ENCODE measurements at regions not wholly inside any gene's neighbourhood (a gene's known extent, or its start where the extent isn't known, plus 50 kb on each side); places are given as distances from the start of the nearest gene placed in this dataset.
A peak's percentile ranks its signal among the peaks of the same experiment; 100 is the strongest.

- H3K36me3 Mint-ChIP-seq: no peaks in the 10 kb centered on the region
Observed at GRCh38 chr7:153152801-153153422, 393.4 kb downstream of the ACTR3B start.

GRCh38 chr7:153158149-153158548, 398.6 kb downstream of the ACTR3B start:
- Histone ChIP-seq H3F3A (ENCODE audit: low read depth) (peaks cover 20% of the 10 kb centered on the region), H3K27ac (no peak overlapping the region), H4K20me1 (ENCODE audit: low read depth) (no peaks in the 10 kb centered on the region), H3K4me1 (peaks cover 23% of the 10 kb centered on the region), H3K79me2 (ENCODE audit: low read depth) (no peaks in the 10 kb centered on the region), H3K9me3 (ENCODE audit: low read depth) (no peaks in the 10 kb centered on the region), H2AFZ (replicated peaks) (peak overlapping the region; percentile 36), H3K9ac (no peak overlapping the region), H3K4me3 (no peak overlapping the region), H3K4me2 (peak overlapping the region; percentile 40), H3K36me3 (no peaks in the 10 kb centered on the region), H3K27me3 (no peaks in the 10 kb centered on the region)
- peak; percentile 23 for DNase-seq (ENCODE audit: low spot score)
- Mint-ChIP-seq H3K27ac (no peak overlapping the region), H3K27me3 (ENCODE audit: insufficient read depth, low read depth) (peaks cover 4% of the 10 kb centered on the region), H3K4me3 (no peak overlapping the region), H3K4me1 (no peaks in the 10 kb centered on the region), H3K36me3 (no peaks in the 10 kb centered on the region), H3K9me3 (no peaks in the 10 kb centered on the region)
- TF ChIP-seq EZH2 (IDR thresholded peaks at IDR 0.05): no peak
- no peak for TF ChIP-seq EZH2phosphoT487 (IDR thresholded peaks at IDR 0.05)
- TF ChIP-seq, protein P1, sequence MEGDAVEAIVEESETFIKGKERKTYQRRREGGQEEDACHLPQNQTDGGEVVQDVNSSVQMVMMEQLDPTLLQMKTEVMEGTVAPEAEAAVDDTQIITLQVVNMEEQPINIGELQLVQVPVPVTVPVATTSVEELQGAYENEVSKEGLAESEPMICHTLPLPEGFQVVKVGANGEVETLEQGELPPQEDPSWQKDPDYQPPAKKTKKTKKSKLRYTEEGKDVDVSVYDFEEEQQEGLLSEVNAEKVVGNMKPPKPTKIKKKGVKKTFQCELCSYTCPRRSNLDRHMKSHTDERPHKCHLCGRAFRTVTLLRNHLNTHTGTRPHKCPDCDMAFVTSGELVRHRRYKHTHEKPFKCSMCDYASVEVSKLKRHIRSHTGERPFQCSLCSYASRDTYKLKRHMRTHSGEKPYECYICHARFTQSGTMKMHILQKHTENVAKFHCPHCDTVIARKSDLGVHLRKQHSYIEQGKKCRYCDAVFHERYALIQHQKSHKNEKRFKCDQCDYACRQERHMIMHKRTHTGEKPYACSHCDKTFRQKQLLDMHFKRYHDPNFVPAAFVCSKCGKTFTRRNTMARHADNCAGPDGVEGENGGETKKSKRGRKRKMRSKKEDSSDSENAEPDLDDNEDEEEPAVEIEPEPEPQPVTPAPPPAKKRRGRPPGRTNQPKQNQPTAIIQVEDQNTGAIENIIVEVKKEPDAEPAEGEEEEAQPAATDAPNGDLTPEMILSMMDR (IDR thresholded peaks at IDR 0.05): no peak

More at GRCh38 chr7:153152801-153153422, 393.4 kb downstream of the ACTR3B start:
- no peak overlapping the region for H3K27ac ChIP-seq
- no peaks in the 10 kb centered on the region for H4K20me1 ChIP-seq (ENCODE audit: low read depth)
- H3K79me2 ChIP-seq (ENCODE audit: low read depth): no peaks in the 10 kb centered on the region
- no peak overlapping the region for H3K4me3 ChIP-seq
- H2AFZ ChIP-seq (replicated peaks): no peak overlapping the region
- no peak overlapping the region for H3K4me3 Mint-ChIP-seq
- H3K27me3 ChIP-seq: no peaks in the 10 kb centered on the region
- no peak for DNase-seq (ENCODE audit: low spot score)
- H3K36me3 ChIP-seq: no peaks in the 10 kb centered on the region
- no peak overlapping the region for H3K27ac Mint-ChIP-seq
- H3K4me1 ChIP-seq: peaks cover 9% of the 10 kb centered on the region
- H3K27me3 Mint-ChIP-seq (ENCODE audit: insufficient read depth, low read depth): peaks cover 7% of the 10 kb centered on the region
- H3K4me1 Mint-ChIP-seq: no peaks in the 10 kb centered on the region
- H3K9me3 Mint-ChIP-seq: peaks cover 2% of the 10 kb centered on the region
- peaks cover 6% of the 10 kb centered on the region for H3F3A ChIP-seq (ENCODE audit: low read depth)
- no peak for TF ChIP-seq EZH2 (IDR thresholded peaks at IDR 0.05)
- TF ChIP-seq, protein P1 (IDR thresholded peaks at IDR 0.05): no peak
- no peak for TF ChIP-seq EZH2phosphoT487 (IDR thresholded peaks at IDR 0.05)
- no peaks in the 10 kb centered on the region for H3K9me3 ChIP-seq (ENCODE audit: low read depth)
- no peak overlapping the region for H3K4me2 ChIP-seq
- H3K9ac ChIP-seq: no peak overlapping the region

- no peaks in the 10 kb centered on the region for H3K79me2 ChIP-seq (ENCODE audit: low read depth)
- DNase-seq (ENCODE audit: low spot score): no peak
- TF ChIP-seq EZH2phosphoT487 (IDR thresholded peaks at IDR 0.05): no peak
- no peaks in the 10 kb centered on the region for H3K9me3 ChIP-seq (ENCODE audit: low read depth)
- H4K20me1 ChIP-seq (ENCODE audit: low read depth): no peaks in the 10 kb centered on the region
- H3K27ac ChIP-seq: no peak overlapping the region
- no peak overlapping the region for H3K27ac Mint-ChIP-seq
- H3K36me3 Mint-ChIP-seq: no peaks in the 10 kb centered on the region
- no peaks in the 10 kb centered on the region for H3K27me3 ChIP-seq
- no peaks in the 10 kb centered on the region for H3K27me3 Mint-ChIP-seq (ENCODE audit: insufficient read depth, low read depth)
- H3K4me3 ChIP-seq: no peak overlapping the region
- no peaks in the 10 kb centered on the region for H3K4me1 Mint-ChIP-seq
- H3K9ac ChIP-seq: no peak overlapping the region
- no peaks in the 10 kb centered on the region for H3K4me1 ChIP-seq
- no peak overlapping the region for H3K4me3 Mint-ChIP-seq
- H3K9me3 Mint-ChIP-seq: peaks cover 7% of the 10 kb centered on the region
- no peak overlapping the region for H2AFZ ChIP-seq (replicated peaks)
- H3K36me3 ChIP-seq: no peaks in the 10 kb centered on the region
- H3F3A ChIP-seq (ENCODE audit: low read depth): no peaks in the 10 kb centered on the region
- H3K4me2 ChIP-seq: no peak overlapping the region
Observed at GRCh38 chr7:153170287-153170686, 410.7 kb downstream of the ACTR3B start.

DNA sequence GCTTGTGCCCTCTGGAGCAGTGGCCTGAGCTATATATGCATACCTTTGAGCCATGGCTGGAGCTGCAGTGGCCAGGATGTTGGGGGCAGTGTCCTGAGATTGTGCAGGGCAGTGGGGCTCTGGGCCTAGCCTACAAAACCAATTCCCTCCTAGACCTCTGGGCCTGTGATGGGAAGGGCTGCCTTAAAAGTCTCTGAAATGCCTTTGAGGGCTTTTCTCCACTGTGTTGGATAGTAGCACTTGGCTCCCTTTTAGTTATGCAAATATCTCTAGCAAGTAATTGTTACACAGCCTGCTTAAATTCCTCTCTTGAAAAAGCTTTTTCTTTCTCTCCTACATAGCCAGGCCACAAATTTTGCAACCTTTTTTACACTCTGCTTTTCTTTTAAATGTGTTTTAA, 426.4 kb downstream of the ACTR3B start:
- DNase-seq (ENCODE audit: low spot score): no peak
- Mint-ChIP-seq H3K27me3 (ENCODE audit: insufficient read depth, low read depth) (no peaks in the 10 kb centered on the region), H3K4me1 (no peaks in the 10 kb centered on the region), H3K9me3 (peaks cover 2% of the 10 kb centered on the region), H3K36me3 (no peaks in the 10 kb centered on the region), H3K4me3 (no peak overlapping the region), H3K27ac (no peak overlapping the region)
- Histone ChIP-seq H3K4me2 (no peak overlapping the region), H3K4me3 (no peak overlapping the region), H3K36me3 (no peaks in the 10 kb centered on the region), H3K9ac (no peak overlapping the region), H3K27me3 (no peaks in the 10 kb centered on the region), H3K27ac (no peak overlapping the region), H4K20me1 (ENCODE audit: low read depth) (no peaks in the 10 kb centered on the region), H3K9me3 (ENCODE audit: low read depth) (no peaks in the 10 kb centered on the region), H3K4me1 (no peaks in the 10 kb centered on the region), H3K79me2 (ENCODE audit: low read depth) (no peaks in the 10 kb centered on the region), H2AFZ (replicated peaks) (no peak overlapping the region), H3F3A (ENCODE audit: low read depth) (no peaks in the 10 kb centered on the region)
- no peak for TF ChIP-seq EZH2 (IDR thresholded peaks at IDR 0.05)
- TF ChIP-seq, protein P1 (IDR thresholded peaks at IDR 0.05): no peak
- TF ChIP-seq EZH2phosphoT487 (IDR thresholded peaks at IDR 0.05): no peak

Data from neural progenitor cell (in vitro differentiated cells).